HL-60 (cell line): ENCODE measurements at regions not wholly inside any gene's neighbourhood (a gene's known extent, or its start where the extent isn't known, plus 50 kb on each side); places are given as distances from the start of the nearest gene placed in this dataset.

ENCODE experiments used
- POLR2AphosphoS5 ChIP-seq: IDR thresholded peaks from 2 replicates; pipeline ENCODE4 v1.6.1; 2012; ENCODE audit warnings: low read depth
- REST ChIP-seq: IDR thresholded peaks from 2 replicates; pipeline ENCODE4 v1.6.1; 2012; ENCODE audit warnings: low read depth; ENCODE audit not compliant: insufficient replicate concordance
- TF ChIP-seq, protein P1 (sequence below): IDR thresholded peaks from one replicate; pipeline ENCODE4 v1.5.1; 2011; ENCODE audit warnings: low read length, control low read depth, inconsistent platforms; ENCODE audit not compliant: insufficient read depth

- TF ChIP-seq, protein P1, sequence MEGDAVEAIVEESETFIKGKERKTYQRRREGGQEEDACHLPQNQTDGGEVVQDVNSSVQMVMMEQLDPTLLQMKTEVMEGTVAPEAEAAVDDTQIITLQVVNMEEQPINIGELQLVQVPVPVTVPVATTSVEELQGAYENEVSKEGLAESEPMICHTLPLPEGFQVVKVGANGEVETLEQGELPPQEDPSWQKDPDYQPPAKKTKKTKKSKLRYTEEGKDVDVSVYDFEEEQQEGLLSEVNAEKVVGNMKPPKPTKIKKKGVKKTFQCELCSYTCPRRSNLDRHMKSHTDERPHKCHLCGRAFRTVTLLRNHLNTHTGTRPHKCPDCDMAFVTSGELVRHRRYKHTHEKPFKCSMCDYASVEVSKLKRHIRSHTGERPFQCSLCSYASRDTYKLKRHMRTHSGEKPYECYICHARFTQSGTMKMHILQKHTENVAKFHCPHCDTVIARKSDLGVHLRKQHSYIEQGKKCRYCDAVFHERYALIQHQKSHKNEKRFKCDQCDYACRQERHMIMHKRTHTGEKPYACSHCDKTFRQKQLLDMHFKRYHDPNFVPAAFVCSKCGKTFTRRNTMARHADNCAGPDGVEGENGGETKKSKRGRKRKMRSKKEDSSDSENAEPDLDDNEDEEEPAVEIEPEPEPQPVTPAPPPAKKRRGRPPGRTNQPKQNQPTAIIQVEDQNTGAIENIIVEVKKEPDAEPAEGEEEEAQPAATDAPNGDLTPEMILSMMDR = no peak
- TF ChIP-seq POLR2AphosphoS5 (no peak), REST (no peak)
These were observed 142.0 kb upstream of the SHB start for GRCh38 chr9:38211002-38211401.
